Neutrophil (primary cell): ENCODE measurements at regions not wholly inside any gene's neighbourhood (a gene's known extent, or its start where the extent isn't known, plus 50 kb on each side); places are given as distances from the start of the nearest gene placed in this dataset.

Experiments
- H3K27ac ChIP-seq: fragments of 200-600 bp; sonication (generic); 2 replicates; pipeline ENCODE4 v1.5.1; 2016; ENCODE audit warnings: mild to moderate bottlenecking, moderate library complexity
- H3K27me3 ChIP-seq: fragments of 200-600 bp; sonication (generic); 2 replicates; pipeline ENCODE4 v1.6.0; 2016; ENCODE audit warnings: mild to moderate bottlenecking
- H3K36me3 ChIP-seq: fragments of 200-600 bp; sonication (generic); 2 replicates; pipeline ENCODE4 v1.5.1; 2017
- H3K4me1 ChIP-seq, 2 experiments: fragments of 200-600 bp in 1 of 2; sonication (generic) in 1 of 2; 1 replicate in 1 of 2; 2 replicates in 1 of 2; pipeline versions ENCODE4 v1.5.1 to v1.6.1; 2013 to 2016; ENCODE audit warnings: low read depth in 1 of 2, low read length in 1 of 2, mild to moderate bottlenecking in 1 of 2, moderate library complexity in 1 of 2; ENCODE audit not compliant: control insufficient read depth in 1 of 2, insufficient read depth in 1 of 2
- H3K4me3 ChIP-seq, 2 experiments: fragments of 200-600 bp in 1 of 2; sonication (generic) in 1 of 2; 1 replicate in 1 of 2; 2 replicates in 1 of 2; pipeline ENCODE4 v1.5.1; 2013 to 2016; ENCODE audit warnings: low read depth in 1 of 2, low read length in 1 of 2, mild to moderate bottlenecking in 1 of 2, moderate library complexity in 1 of 2
- H3K9me3 ChIP-seq: fragments of 200-600 bp; sonication (generic); 2 replicates; pipeline ENCODE4 v1.5.1; 2016
- TF ChIP-seq, protein P1 (sequence below): fragments of 200-600 bp; sonication (generic); IDR thresholded peaks from 2 replicates; pipeline ENCODE4 v1.5.1; 2016; ENCODE audit warnings: antibody characterized with exemption

DNA sequence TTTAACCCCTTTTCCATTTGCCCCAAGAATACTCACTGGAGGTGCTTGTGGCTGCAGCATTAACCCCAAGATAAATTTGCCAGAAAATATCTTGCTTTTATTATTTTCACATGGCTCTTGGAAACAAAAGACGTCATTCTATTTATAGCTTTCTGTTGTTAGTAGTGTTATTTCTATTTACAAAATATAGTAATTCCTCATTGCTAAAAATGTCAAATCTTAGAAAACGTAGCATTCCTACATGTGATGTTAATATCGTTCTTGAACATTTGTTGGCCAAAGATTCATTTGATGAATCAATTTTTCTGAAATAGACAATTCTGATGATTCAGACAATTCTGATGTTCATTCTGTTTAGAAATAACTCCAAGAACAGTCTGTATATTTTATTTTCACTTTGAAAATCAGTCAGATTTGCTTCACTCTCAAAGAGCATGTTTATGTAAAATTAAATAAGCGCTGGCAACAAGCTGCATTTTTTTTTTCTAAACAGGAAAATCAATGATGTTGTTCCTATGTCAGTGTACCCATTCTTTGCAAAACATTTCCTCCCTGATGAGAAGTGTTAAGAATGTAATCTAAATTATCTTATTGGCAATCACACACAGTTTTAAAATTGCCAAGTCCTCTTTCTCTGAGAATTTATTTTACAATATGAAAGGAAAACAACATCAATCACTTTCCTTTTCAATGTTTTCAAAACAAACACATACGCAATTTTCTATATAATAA is 334.0 kb downstream of the KCTD12 start:
- H3K4me1 ChIP-seq, result no peaks in the 10 kb centered on the region
- no peak overlapping the region for H3K4me3 ChIP-seq
- TF ChIP-seq, protein P1, sequence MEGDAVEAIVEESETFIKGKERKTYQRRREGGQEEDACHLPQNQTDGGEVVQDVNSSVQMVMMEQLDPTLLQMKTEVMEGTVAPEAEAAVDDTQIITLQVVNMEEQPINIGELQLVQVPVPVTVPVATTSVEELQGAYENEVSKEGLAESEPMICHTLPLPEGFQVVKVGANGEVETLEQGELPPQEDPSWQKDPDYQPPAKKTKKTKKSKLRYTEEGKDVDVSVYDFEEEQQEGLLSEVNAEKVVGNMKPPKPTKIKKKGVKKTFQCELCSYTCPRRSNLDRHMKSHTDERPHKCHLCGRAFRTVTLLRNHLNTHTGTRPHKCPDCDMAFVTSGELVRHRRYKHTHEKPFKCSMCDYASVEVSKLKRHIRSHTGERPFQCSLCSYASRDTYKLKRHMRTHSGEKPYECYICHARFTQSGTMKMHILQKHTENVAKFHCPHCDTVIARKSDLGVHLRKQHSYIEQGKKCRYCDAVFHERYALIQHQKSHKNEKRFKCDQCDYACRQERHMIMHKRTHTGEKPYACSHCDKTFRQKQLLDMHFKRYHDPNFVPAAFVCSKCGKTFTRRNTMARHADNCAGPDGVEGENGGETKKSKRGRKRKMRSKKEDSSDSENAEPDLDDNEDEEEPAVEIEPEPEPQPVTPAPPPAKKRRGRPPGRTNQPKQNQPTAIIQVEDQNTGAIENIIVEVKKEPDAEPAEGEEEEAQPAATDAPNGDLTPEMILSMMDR, result no peak
- H3K36me3 ChIP-seq, result no peaks in the 10 kb centered on the region
- no peaks in the 10 kb centered on the region for H3K27me3 ChIP-seq
- H3K9me3 ChIP-seq, result no peaks in the 10 kb centered on the region
- H3K27ac ChIP-seq, result no peak overlapping the region

DNA sequence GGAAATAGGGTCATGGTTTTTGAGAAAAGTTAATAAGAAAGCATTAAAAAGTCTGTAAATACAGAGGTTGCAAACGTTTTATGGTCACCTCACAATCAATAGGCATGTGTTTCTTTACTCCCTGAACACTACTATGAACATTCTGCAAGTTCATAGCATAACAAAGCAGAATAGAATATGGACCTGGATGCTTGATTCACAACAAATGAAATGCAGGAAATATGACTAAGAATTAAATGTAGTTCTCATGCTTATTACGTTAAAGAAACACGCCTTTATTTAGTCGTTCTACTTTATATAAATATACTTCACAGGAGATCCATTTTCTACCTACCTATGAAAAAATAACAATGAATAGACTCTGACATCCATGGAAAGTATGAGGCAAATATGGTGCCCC is 344.0 kb downstream of the KCTD12 start:
- H3K4me3 ChIP-seq, result no peak overlapping the region
- H3K36me3 ChIP-seq, result no peaks in the 10 kb centered on the region
- no peaks in the 10 kb centered on the region for H3K4me1 ChIP-seq
- no peak overlapping the region for H3K27ac ChIP-seq
- no peaks in the 10 kb centered on the region for H3K9me3 ChIP-seq
- no peaks in the 10 kb centered on the region for H3K27me3 ChIP-seq
- TF ChIP-seq, protein P1, result no peak

DNA sequence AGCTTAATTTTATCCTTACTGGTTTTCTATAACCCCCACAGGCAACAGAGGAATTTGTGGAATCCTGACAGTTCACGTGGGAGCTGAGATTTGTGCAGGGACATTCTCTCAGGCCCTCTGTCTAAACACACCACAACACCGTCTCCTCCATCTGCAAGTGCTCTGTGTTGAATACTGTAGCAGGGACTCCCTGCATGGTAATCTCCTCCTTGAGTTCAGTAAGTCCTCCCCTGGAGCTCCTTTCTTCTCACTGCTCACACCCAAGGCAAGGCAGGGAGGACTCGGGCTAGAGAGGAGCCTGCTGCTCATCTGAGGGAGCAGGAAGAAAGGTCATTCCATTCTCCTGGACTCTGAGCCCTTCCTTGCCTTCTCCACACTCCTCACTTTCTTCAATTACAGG is 348.2 kb downstream of the KCTD12 start:
- H3K4me1 ChIP-seq, result no peaks in the 10 kb centered on the region
- no peaks in the 10 kb centered on the region for H3K36me3 ChIP-seq
- TF ChIP-seq, protein P1, result no peak
- H3K27ac ChIP-seq, result no peak overlapping the region
- no peaks in the 10 kb centered on the region for H3K9me3 ChIP-seq
- H3K4me3 ChIP-seq, result no peak overlapping the region
- H3K27me3 ChIP-seq, result no peaks in the 10 kb centered on the region

DNA sequence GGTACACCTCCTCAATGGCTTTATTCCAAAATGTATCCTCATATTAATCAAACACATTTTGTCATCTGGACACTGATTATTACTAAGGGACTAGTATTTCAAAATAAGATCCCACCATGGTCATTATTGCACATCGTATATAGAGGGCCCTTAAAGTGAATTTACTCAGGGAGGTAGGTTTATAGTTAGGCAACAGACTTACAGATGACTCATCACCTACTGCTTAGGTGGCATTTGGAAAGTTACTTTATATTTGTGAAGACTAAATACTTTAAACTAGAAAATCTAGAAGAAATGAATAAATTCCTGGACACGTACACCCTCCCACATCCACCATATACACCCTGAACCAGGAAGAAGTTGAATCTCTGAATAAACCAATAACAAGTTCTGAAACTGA is 353.0 kb downstream of the KCTD12 start:
- H3K36me3 ChIP-seq, result no peaks in the 10 kb centered on the region
- H3K4me3 ChIP-seq, result no peak overlapping the region
- TF ChIP-seq, protein P1, result no peak
- no peaks in the 10 kb centered on the region for H3K27me3 ChIP-seq
- no peaks in the 10 kb centered on the region for H3K4me1 ChIP-seq
- H3K9me3 ChIP-seq, result no peaks in the 10 kb centered on the region
- H3K27ac ChIP-seq, result no peak overlapping the region

DNA sequence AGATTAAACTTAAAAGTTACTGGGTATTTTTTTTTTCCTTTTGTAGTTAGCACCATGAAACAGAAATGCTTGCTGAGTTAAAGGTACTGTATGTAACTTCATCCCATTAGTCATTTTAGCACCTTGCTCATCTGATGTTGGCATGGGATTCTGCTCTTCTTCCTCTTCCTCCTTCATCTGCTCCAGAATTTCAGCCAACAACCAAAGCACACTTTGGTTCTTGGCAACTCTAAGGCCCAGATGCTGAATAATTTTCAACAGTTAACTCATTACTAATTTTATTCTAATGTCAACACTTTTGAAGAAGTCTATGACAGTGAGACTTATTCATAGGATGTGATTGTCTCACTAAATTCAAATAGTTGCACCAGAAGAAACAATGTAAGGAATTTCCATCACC is 359.2 kb downstream of the KCTD12 start:
- H3K9me3 ChIP-seq, result no peaks in the 10 kb centered on the region
- no peaks in the 10 kb centered on the region for H3K36me3 ChIP-seq
- no peaks in the 10 kb centered on the region for H3K27me3 ChIP-seq
- TF ChIP-seq, protein P1, result no peak
- H3K27ac ChIP-seq, result no peak overlapping the region
- no peak overlapping the region for H3K4me3 ChIP-seq
- no peaks in the 10 kb centered on the region for H3K4me1 ChIP-seq
